ENCODE measurements at regions not wholly inside any gene's neighbourhood (a gene's known extent, or its start where the extent isn't known, plus 50 kb on each side); places are given as distances from the start of the nearest gene placed in this dataset.

- no peak for DNase-seq
These were observed 1034.4 kb upstream of the NR2F2 start for GRCh38 chr15:95295896-95296625.

- peak; percentile 27 for DNase-seq
These were observed 1033.9 kb upstream of the NR2F2 start for GRCh38 chr15:95296643-95297042.

- DNase-seq = no peak
These were observed 1031.8 kb upstream of the NR2F2 start for GRCh38 chr15:95298729-95299128.

DNA sequence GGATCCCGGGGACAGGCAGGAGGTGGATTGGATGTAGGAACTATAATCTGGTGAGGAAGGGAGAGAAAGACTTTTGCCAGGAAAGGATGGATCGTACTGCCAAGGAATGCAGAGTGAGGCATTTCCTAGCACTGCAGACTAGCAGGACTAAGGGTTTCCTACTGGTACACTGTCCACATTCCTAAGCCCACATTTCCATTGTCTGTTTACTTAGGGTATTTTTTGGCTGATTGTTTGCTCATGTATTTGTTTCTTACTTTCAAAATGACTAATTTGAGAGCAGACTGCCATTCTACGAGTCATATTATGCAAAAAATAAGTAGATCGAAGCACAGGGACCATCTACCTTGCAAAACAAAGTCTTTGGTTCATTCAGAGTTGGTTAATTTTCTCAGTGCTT lies 1029.5 kb upstream of the NR2F2 start:
- no peak for DNase-seq

- peak; percentile 63 for DNase-seq
These were observed 1028.3 kb upstream of the NR2F2 start for GRCh38 chr15:95302206-95302605.

DNA sequence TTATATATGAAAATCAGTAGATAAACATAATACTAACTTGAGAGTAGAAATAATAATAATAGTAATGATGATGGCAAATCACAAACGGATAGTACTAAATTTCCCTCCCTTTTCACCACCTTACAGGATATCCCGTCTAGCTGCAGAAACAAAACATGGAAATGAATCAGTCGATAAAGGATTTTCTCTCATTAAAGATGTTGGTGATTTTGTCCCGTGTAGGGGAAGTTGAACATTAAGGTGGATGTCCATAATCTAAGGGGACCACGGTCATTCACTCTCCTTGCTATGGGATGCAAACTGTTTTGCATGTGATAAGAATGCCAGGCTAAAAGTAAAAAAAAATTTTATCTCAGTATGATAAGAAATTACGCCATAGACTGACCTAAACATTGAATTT lies 1027.7 kb upstream of the NR2F2 start:
- DNase-seq = no peak

- no peak for DNase-seq
These were observed 1026.8 kb upstream of the NR2F2 start for GRCh38 chr15:95303713-95304112.

- DNase-seq = peak; percentile 47
These were observed 1026.2 kb upstream of the NR2F2 start for GRCh38 chr15:95304151-95304946.

DNA sequence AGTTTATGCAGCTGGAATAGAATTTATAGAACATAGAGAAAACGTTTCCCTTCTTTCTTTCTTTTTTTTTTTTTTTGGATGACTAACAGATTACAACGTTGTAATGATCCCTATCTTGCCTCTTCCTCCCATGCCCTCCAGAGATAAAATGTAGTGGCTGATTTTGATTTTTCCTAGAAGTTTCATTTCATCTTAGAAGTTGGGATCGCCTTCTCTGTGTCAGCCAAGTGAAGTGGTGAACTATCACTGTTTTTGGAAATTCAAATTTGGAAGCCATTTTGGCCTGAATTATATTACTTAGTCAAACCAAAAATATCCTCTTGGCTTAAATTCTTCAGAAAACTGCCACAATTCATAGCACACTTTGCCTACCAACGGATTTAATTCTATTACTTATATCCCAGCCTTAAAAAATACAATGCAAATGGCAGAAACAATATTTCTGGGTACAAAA lies 1025.5 kb upstream of the NR2F2 start:
- no peak for DNase-seq

GRCh38 chr15:95307115-95307514 lies 1023.4 kb upstream of the NR2F2 start:
- DNase-seq = no peak

GRCh38 chr15:95319242-95319641 lies 1011.3 kb upstream of the NR2F2 start:
- no peak for DNase-seq

DNA sequence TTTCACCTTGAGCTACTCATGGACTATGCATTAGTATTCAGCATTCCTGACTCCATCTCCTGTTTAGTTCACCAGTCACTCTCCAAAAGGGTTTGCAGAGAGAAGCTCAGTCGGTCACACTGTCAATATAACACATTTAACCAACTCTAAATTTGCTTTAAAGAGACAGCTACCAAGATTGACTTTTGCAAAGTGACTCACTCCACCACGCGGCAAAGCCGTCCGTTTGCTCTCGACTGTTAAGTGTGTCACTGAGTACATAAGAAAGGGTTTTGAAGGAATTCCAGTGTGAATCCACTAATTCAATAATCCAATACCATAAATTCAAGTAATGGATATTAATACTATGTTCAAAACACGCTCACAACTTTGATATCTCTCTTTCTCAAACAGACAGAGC lies 1006.7 kb upstream of the NR2F2 start:
- DNase-seq = no peak

GRCh38 chr15:95324656-95325055 lies 1005.8 kb upstream of the NR2F2 start:
- DNase-seq = no peak

GRCh38 chr15:95325763-95326404 lies 1004.6 kb upstream of the NR2F2 start:
- DNase-seq = no peak

DNA sequence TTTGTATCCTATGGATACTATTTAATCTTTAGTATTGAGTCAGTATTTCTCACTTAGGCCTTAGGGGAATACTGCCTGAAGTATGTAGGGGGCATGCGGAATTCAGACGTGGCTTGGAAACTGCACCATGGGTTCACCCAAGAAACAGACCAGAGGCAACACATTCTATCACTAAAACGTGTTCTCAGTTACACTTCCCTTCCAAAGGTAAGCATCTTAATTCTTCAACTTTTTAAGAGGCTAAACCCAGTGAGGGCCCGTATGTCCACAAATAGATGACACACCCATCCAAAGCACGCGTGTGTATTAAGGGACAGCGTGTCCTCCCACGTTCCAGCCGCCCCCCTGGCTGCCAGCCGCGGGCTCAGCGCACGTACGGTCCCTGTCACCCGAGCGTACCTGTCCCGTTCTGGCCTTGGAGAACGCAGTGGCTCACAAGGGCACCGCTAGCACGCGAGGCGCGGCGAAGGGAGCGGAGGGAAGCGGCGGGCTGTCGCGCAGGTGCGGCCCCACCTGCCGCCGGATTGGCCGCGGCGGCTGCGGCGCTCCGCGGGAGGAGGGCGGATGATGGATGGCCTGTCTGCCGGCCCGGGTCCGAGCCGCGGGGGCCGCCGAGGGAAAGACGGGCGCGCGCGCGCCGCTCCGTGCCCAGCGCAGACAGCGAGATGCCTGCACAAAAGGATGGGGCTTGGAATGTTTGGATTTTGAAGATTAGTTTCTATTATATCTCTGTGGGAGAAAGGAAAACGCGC lies 1003.9 kb upstream of the NR2F2 start:
- DNase-seq = peak; percentile 17

GRCh38 chr15:95327183-95327525 lies 1003.3 kb upstream of the NR2F2 start:
- DNase-seq = no peak

DNA sequence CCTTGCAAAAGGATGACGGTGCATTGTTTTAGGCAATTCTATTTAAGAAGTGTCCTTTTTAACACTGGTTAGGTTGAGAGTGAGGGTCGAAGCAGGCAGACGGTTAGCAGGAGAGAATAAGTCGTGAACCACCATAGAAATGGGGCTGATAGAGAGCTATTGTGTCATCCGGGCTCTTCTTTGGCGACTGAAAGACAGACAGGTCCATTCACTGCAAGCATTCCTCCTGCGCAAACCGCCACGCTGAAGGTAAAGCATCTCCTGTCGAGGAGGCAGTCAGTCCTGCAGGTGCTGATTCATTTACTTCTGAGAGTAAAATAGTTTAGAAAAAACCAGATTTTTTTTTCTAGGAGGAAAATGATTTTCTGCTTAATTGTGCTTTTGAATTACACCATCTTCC lies 1002.8 kb upstream of the NR2F2 start:
- DNase-seq = no peak

- no peak for DNase-seq
These were observed 1001.9 kb upstream of the NR2F2 start for GRCh38 chr15:95328559-95328958.

GRCh38 chr15:95329362-95329761 lies 1001.1 kb upstream of the NR2F2 start:
- no peak for DNase-seq

GRCh38 chr15:95341686-95342085 lies 988.8 kb upstream of the NR2F2 start:
- DNase-seq = no peak

DNA sequence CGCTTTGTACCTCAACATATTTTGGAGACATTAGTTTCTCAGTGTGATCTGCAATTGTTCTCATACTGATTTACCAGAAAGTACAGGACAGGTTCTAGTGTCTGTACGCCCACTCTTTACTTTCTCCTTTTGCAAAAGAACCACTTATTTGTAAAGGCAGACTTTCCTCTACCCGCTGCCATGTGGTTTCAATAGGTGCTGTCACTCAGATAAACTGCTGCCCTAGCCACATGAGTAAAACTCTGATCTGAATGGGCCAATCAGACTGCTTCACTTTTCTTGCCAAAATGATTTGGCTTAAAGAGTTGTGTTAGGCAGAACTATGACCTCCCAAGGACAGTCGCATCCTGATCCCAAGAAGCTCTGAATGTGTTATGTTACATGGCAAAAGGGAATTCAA lies 984.6 kb upstream of the NR2F2 start:
- no peak for DNase-seq

GRCh38 chr15:95346721-95347475 lies 983.6 kb upstream of the NR2F2 start:
- no peak for DNase-seq

Data from NCI-H2029 (cell line).